Fibroblast of lung (primary cell): ENCODE measurements at regions not wholly inside any gene's neighbourhood (a gene's known extent, or its start where the extent isn't known, plus 50 kb on each side); places are given as distances from the start of the nearest gene placed in this dataset.

Source experiments
- DNase-seq, 2 donors: peaks; one replicate each; pipeline versions ENCODE4 v3.0.0 to v3.0.0-alpha.2; 2010; ENCODE audit warnings: low read depth in 2 of 2
- H2AFZ ChIP-seq: 2 replicates; pipeline ENCODE4 v1.5.1; 2012; ENCODE audit warnings: low read length, control low read depth, inconsistent platforms
- H3K27ac ChIP-seq: 2 replicates; pipeline ENCODE4 v1.5.1; 2011; ENCODE audit warnings: low read length, control low read depth; ENCODE audit not compliant: insufficient read depth
- H3K27me3 ChIP-seq: 2 replicates; pipeline ENCODE4 v1.5.1; 2011; ENCODE audit warnings: mild to moderate bottlenecking, low read length; ENCODE audit not compliant: control insufficient read depth, insufficient read depth
- H3K36me3 ChIP-seq: 2 replicates; pipeline ENCODE4 v1.5.1; 2011; ENCODE audit warnings: low read length; ENCODE audit not compliant: control insufficient read depth, insufficient read depth
- H3K4me1 ChIP-seq: 2 replicates; pipeline ENCODE4 v1.5.1; 2011; ENCODE audit warnings: low read length; ENCODE audit not compliant: control insufficient read depth, insufficient read depth; ENCODE audit errors: extremely low read depth
- H3K4me2 ChIP-seq: 2 replicates; pipeline ENCODE4 v1.5.1; 2011; ENCODE audit warnings: low read length, control low read depth; ENCODE audit not compliant: insufficient read depth; ENCODE audit errors: extremely low read depth
- H3K4me3 ChIP-seq, 4 experiments: fragments of 200-600 bp in 1 of 4; sonication (generic) in 1 of 4; replicated peaks in 1 of 4; 2 replicates each; pipeline ENCODE4 v1.5.1; 2011 to 2016; ENCODE audit warnings: low read length in 4 of 4, low read depth in 3 of 4, mild to moderate bottlenecking in 3 of 4, control low read depth in 2 of 4, inconsistent platforms in 1 of 4, mixed read lengths in 1 of 4; ENCODE audit not compliant: insufficient read depth in 1 of 4; ENCODE audit errors: control extremely low read depth in 1 of 4
- H3K79me2 ChIP-seq: 2 replicates; pipeline ENCODE4 v1.5.1; 2012; ENCODE audit warnings: mild to moderate bottlenecking, low read length, inconsistent platforms; ENCODE audit not compliant: control insufficient read depth, insufficient read depth
- H3K9ac ChIP-seq: 2 replicates; pipeline ENCODE4 v1.5.1; 2011; ENCODE audit warnings: mild to moderate bottlenecking, low read length, control low read depth; ENCODE audit not compliant: insufficient read depth
- H3K9me3 ChIP-seq: 2 replicates; pipeline ENCODE4 v1.5.1; 2012; ENCODE audit warnings: low read depth, low read length; ENCODE audit not compliant: control insufficient read depth, insufficient read depth
- H4K20me1 ChIP-seq: 2 replicates; pipeline ENCODE4 v1.5.1; 2011; ENCODE audit warnings: low read length; ENCODE audit not compliant: control insufficient read depth, insufficient read depth; ENCODE audit errors: extremely low read depth
- CTCF ChIP-seq, 2 donors: IDR thresholded peaks in 1 of 2; conservative IDR thresholded peaks in 1 of 2; 1 replicate in 1 of 2; 2 replicates in 1 of 2; pipeline ENCODE4 v1.5.1; 2011 to 2012; ENCODE audit warnings: low read length in 2 of 2, control low read depth in 1 of 2, inconsistent platforms in 1 of 2, low read depth in 1 of 2, mild to moderate bottlenecking in 1 of 2
- EZH2 ChIP-seq: IDR thresholded peaks from 2 replicates; pipeline ENCODE4 v1.5.1; 2012; ENCODE audit warnings: low read length, control low read depth, mild to moderate bottlenecking; ENCODE audit errors: missing control alignments

DNA sequence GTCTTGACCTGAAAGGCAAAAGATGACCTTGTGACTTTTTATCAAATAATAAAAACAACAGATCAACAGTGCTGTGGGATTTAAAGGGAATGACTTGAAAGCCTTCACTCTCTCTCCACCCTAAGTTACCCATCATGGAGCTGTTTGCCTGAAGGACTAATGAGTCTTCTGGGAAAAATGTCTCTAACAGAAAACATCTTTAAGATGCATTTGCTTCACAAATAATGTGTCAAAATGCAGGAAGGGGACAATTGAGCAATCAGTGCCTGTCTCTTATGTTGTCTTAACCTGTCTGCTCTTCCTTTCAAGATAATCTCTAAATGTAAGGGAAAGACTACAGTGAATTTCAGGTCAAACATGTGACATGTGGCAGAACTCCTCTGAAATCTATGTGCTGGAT is 766.6 kb downstream of the PDHA2 start:
- no peaks in the 10 kb centered on the region for H3K4me1 ChIP-seq
- H3K4me2 ChIP-seq, result no peak overlapping the region
- H3K79me2 ChIP-seq, result no peaks in the 10 kb centered on the region
- H3K27me3 ChIP-seq, result no peaks in the 10 kb centered on the region
- DNase-seq, result no peak
- no peaks in the 10 kb centered on the region for H3K36me3 ChIP-seq
- H3K9me3 ChIP-seq, result no peaks in the 10 kb centered on the region
- no peaks in the 10 kb centered on the region for H4K20me1 ChIP-seq
- no peak overlapping the region for H3K27ac ChIP-seq
- H3K4me3 ChIP-seq, result no peak overlapping the region
- TF ChIP-seq EZH2 (no peak), CTCF (conservative IDR thresholded peaks at IDR 0.05 in 1 of 2, IDR thresholded peaks at IDR 0.05 in 1 of 2; ENCODE audit: low read depth in 1 of 2, low read length in 2 of 2) (no peak)
- no peak overlapping the region for H2AFZ ChIP-seq
- H3K9ac ChIP-seq, result no peak overlapping the region

GRCh38 chr4:96626023-96626422 is 786.1 kb downstream of the PDHA2 start:
- Histone ChIP-seq H3K4me1 (no peaks in the 10 kb centered on the region), H2AFZ (no peak overlapping the region), H3K79me2 (no peaks in the 10 kb centered on the region), H3K9me3 (no peaks in the 10 kb centered on the region), H3K27ac (no peak overlapping the region), H4K20me1 (no peaks in the 10 kb centered on the region), H3K27me3 (no peaks in the 10 kb centered on the region), H3K4me2 (no peak overlapping the region), H3K9ac (no peak overlapping the region), H3K36me3 (no peaks in the 10 kb centered on the region), H3K4me3 (no peak overlapping the region)
- TF ChIP-seq EZH2 (no peak), CTCF (conservative IDR thresholded peaks at IDR 0.05 in 1 of 2, IDR thresholded peaks at IDR 0.05 in 1 of 2; ENCODE audit: low read depth in 1 of 2, low read length in 2 of 2) (no peak)
- DNase-seq, result no peak

- Histone ChIP-seq H3K4me3 (no peak overlapping the region), H3K9me3 (no peaks in the 10 kb centered on the region), H2AFZ (no peak overlapping the region), H3K4me1 (no peaks in the 10 kb centered on the region), H3K27me3 (no peaks in the 10 kb centered on the region), H4K20me1 (no peaks in the 10 kb centered on the region), H3K4me2 (no peak overlapping the region), H3K27ac (no peak overlapping the region), H3K36me3 (no peaks in the 10 kb centered on the region), H3K79me2 (no peaks in the 10 kb centered on the region), H3K9ac (no peak overlapping the region)
- TF ChIP-seq EZH2 (no peak), CTCF (conservative IDR thresholded peaks at IDR 0.05 in 1 of 2, IDR thresholded peaks at IDR 0.05 in 1 of 2; ENCODE audit: low read depth in 1 of 2, low read length in 2 of 2) (no peak)
- no peak for DNase-seq
These were observed 790.9 kb downstream of the PDHA2 start for GRCh38 chr4:96630839-96631238.
